Trophoblast cell (in vitro differentiated cells and primary cell): ENCODE measurements at regions not wholly inside any gene's neighbourhood (a gene's known extent, or its start where the extent isn't known, plus 50 kb on each side); places are given as distances from the start of the nearest gene placed in this dataset.
A peak's percentile ranks its signal among the peaks of the same experiment; 100 is the strongest.

ENCODE experiments used
- DNase-seq, 2 donors: peaks; one replicate each; pipeline ENCODE4 v3.0.0-alpha.2; 2016
- H2AFZ ChIP-seq: 2 replicates; pipeline ENCODE4 v1.6.1; 2013; ENCODE audit warnings: low read length, moderate library complexity, mild to moderate bottlenecking; ENCODE audit not compliant: insufficient read depth, poor library complexity
- H2AK5ac ChIP-seq: 2 replicates; pipeline ENCODE4 v1.6.1; 2013; ENCODE audit warnings: mild to moderate bottlenecking, low read length
- H2BK120ac ChIP-seq: 2 replicates; pipeline ENCODE4 v1.6.1; 2013; ENCODE audit warnings: low read length, mild to moderate bottlenecking, moderate library complexity; ENCODE audit not compliant: insufficient read depth, poor library complexity
- H2BK12ac ChIP-seq: 2 replicates; pipeline ENCODE4 v1.6.1; 2013; ENCODE audit warnings: mild to moderate bottlenecking, low read length, moderate library complexity
- H2BK5ac ChIP-seq: 2 replicates; pipeline ENCODE4 v1.6.1; 2013; ENCODE audit warnings: low read length, low read depth, moderate library complexity, mild to moderate bottlenecking; ENCODE audit not compliant: poor library complexity
- H3K14ac ChIP-seq: 2 replicates; pipeline ENCODE4 v1.6.1; 2013; ENCODE audit warnings: mild to moderate bottlenecking, low read length
- H3K18ac ChIP-seq: 2 replicates; pipeline ENCODE4 v1.6.1; 2013; ENCODE audit warnings: mild to moderate bottlenecking, low read length
- H3K23ac ChIP-seq: 2 replicates; pipeline ENCODE4 v1.6.1; 2013; ENCODE audit warnings: low read length
- H3K27ac ChIP-seq: 2 replicates; pipeline ENCODE4 v1.5.1; 2013; ENCODE audit warnings: low read depth, mild to moderate bottlenecking, inconsistent platforms, low read length, moderate library complexity
- H3K27me3 ChIP-seq: 2 replicates; pipeline ENCODE4 v1.6.1; 2013; ENCODE audit warnings: inconsistent platforms, mild to moderate bottlenecking, low read length, moderate library complexity; ENCODE audit not compliant: insufficient read depth
- H3K36me3 ChIP-seq, 2 experiments: 1 replicate in 1 of 2; 2 replicates in 1 of 2; pipeline ENCODE4 v1.6.1; 2013; ENCODE audit warnings: low read length in 2 of 2, mild to moderate bottlenecking in 2 of 2, moderate library complexity in 1 of 2; ENCODE audit not compliant: insufficient read depth in 2 of 2, control insufficient read depth in 1 of 2
- H3K4ac ChIP-seq: 2 replicates; pipeline ENCODE4 v1.6.1; 2013; ENCODE audit warnings: low read depth, mild to moderate bottlenecking, low read length, moderate library complexity
- H3K4me1 ChIP-seq, 2 experiments: 1 replicate in 1 of 2; 2 replicates in 1 of 2; pipeline ENCODE4 v1.6.1; 2013; ENCODE audit warnings: low read length in 2 of 2, mild to moderate bottlenecking in 2 of 2, moderate library complexity in 1 of 2; ENCODE audit not compliant: insufficient read depth in 2 of 2, control insufficient read depth in 1 of 2
- H3K4me2 ChIP-seq: 2 replicates; pipeline ENCODE4 v1.6.1; 2013; ENCODE audit warnings: inconsistent platforms, mild to moderate bottlenecking, low read length, moderate library complexity
- H3K4me3 ChIP-seq: 2 replicates; pipeline ENCODE4 v1.5.1; 2013; ENCODE audit warnings: mild to moderate bottlenecking, low read depth, low read length, inconsistent platforms
- H3K79me1 ChIP-seq: one replicate; pipeline ENCODE4 v1.6.1; 2013; ENCODE audit warnings: low read length
- H3K79me2 ChIP-seq: 2 replicates; pipeline ENCODE4 v1.6.1; 2013; ENCODE audit warnings: low read length, mild to moderate bottlenecking; ENCODE audit not compliant: control insufficient read depth, insufficient read depth, poor library complexity
- H3K9ac ChIP-seq: 2 replicates; pipeline ENCODE4 v1.6.1; 2013; ENCODE audit warnings: mild to moderate bottlenecking, low read length
- H3K9me3 ChIP-seq: 2 replicates; pipeline ENCODE4 v1.6.1; 2013; ENCODE audit warnings: low read depth, mild to moderate bottlenecking, control low read depth, inconsistent platforms, low read length; ENCODE audit not compliant: insufficient read depth
- H4K12ac ChIP-seq: 2 replicates; pipeline ENCODE4 v1.6.1; 2013; ENCODE audit warnings: low read depth, mild to moderate bottlenecking, low read length, moderate library complexity
- H4K8ac ChIP-seq: 2 replicates; pipeline ENCODE4 v1.6.1; 2013; ENCODE audit warnings: low read depth, mild to moderate bottlenecking, low read length, moderate library complexity
- H4K91ac ChIP-seq: one replicate; pipeline ENCODE4 v1.6.1; 2013; ENCODE audit warnings: low read depth, mild to moderate bottlenecking, low read length, moderate library complexity
- WGBS: extraction: QIAGEN DNeasy Blood & Tissue Kit; methylation state at CpG from one replicate; pipeline ENCODE4 v1.1.7; 2013; ENCODE audit warnings: missing lambda C conversion rate; ENCODE audit not compliant: insufficient read length, insufficient coverage; ENCODE audit errors: extremely low coverage; 5-methylcytosine and 5-hydroxymethylcytosine counted together

DNA sequence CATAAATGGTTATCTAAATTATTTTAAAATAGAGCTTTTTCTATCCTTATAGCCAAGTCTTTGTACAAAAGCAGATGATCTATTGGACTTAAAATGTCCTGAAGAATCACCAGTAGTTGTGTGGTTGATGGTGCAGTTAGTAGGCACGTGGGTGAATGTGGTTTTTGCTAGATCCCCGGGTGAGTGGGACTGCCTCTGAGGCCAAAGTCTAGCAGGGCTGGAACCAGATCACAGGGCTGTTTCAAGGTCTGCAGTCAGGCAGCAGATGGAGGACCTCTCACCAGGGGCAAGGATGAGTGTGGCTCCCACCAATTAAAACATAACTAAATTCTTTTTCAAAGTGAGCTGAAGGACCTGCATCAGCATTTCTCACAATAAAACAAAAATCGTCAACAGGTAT is 604.7 kb upstream of the FTMT start:
- no peak overlapping the region for H3K4ac ChIP-seq
- H3K14ac ChIP-seq: no peak overlapping the region
- no CpG with 5 or more reads among the region's 3 CpGs for WGBS
- no peak overlapping the region for H4K8ac ChIP-seq
- no peaks in the 10 kb centered on the region for H3K27me3 ChIP-seq
- H2BK120ac ChIP-seq: no peak overlapping the region
- no peak overlapping the region for H3K18ac ChIP-seq
- H3K27ac ChIP-seq: no peak overlapping the region
- no peak overlapping the region for H2BK12ac ChIP-seq
- no peaks in the 10 kb centered on the region for H3K4me1 ChIP-seq
- H2AK5ac ChIP-seq: no peak overlapping the region
- H3K79me2 ChIP-seq: no peaks in the 10 kb centered on the region
- H3K23ac ChIP-seq: no peak overlapping the region
- H2AFZ ChIP-seq: no peak overlapping the region
- H3K79me1 ChIP-seq: no peaks in the 10 kb centered on the region
- peak overlapping the region; percentile 27 for H3K4me2 ChIP-seq
- H3K36me3 ChIP-seq: no peaks in the 10 kb centered on the region
- H3K4me3 ChIP-seq: no peak overlapping the region
- H3K9ac ChIP-seq: peak overlapping the region; percentile 38
- no peak for DNase-seq
- no peak overlapping the region for H4K12ac ChIP-seq
- H3K9me3 ChIP-seq: no peaks in the 10 kb centered on the region
- no peak overlapping the region for H2BK5ac ChIP-seq
- H4K91ac ChIP-seq: no peak overlapping the region

DNA sequence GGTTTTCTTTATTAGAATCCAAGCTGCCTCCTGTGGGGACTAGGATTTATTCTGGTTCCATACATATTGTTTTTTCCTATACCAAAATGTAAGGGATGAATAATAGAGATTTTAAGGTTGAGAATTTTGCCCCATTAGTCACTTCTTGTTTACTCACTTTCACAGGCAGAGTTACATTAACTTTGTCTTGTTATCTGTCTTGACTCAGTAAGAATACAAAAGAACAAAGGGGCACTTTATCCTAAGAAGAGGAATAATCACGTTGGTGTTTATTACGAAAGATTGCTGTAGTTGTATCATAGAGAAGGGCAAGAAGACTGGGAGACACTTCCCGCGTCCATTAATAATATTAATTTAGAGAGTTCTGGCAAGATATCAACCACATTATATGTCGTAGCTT is 599.7 kb upstream of the FTMT start:
- no peak overlapping the region for H3K4me2 ChIP-seq
- H3K79me1 ChIP-seq: no peaks in the 10 kb centered on the region
- no peak overlapping the region for H3K4me3 ChIP-seq
- no peak overlapping the region for H3K9ac ChIP-seq
- no peak overlapping the region for H2BK120ac ChIP-seq
- no peak overlapping the region for H3K23ac ChIP-seq
- no peak overlapping the region for H2BK12ac ChIP-seq
- H4K8ac ChIP-seq: no peak overlapping the region
- no peak overlapping the region for H2BK5ac ChIP-seq
- H3K27me3 ChIP-seq: no peaks in the 10 kb centered on the region
- H3K4ac ChIP-seq: no peak overlapping the region
- H3K9me3 ChIP-seq: no peaks in the 10 kb centered on the region
- no peak overlapping the region for H3K14ac ChIP-seq
- H3K79me2 ChIP-seq: no peaks in the 10 kb centered on the region
- H3K27ac ChIP-seq: no peak overlapping the region
- H4K91ac ChIP-seq: no peak overlapping the region
- no peak for DNase-seq
- H3K18ac ChIP-seq: no peak overlapping the region
- no peak overlapping the region for H2AK5ac ChIP-seq
- WGBS: no CpG with 5 or more reads among the region's 5 CpGs
- H3K36me3 ChIP-seq: no peaks in the 10 kb centered on the region
- H2AFZ ChIP-seq: no peak overlapping the region
- H3K4me1 ChIP-seq: no peaks in the 10 kb centered on the region
- H4K12ac ChIP-seq: no peak overlapping the region

DNA sequence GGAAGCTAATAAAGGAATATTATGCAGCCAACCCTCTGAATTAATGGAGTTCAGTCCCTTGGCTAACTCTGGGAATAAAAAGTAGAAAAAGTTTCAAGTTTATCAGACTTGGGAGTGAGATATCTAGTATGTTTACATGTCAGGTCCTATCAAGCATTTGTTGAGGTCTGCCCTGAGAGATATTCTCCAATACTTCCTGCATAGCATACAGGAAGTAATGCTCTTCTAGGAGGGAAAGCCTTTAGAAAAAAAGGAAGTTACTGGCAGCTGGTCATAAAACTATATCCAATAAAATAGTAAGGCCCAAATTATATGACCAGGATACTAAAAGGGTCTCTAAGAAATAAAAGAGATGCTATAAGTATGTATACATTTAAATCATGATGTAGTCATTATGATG is 594.1 kb upstream of the FTMT start:
- Histone ChIP-seq H3K27ac (no peak overlapping the region), H3K4me2 (no peak overlapping the region), H3K36me3 (no peaks in the 10 kb centered on the region), H3K23ac (no peak overlapping the region), H3K9me3 (no peaks in the 10 kb centered on the region), H4K12ac (no peak overlapping the region), H3K18ac (no peak overlapping the region), H3K4me1 (no peaks in the 10 kb centered on the region), H3K9ac (no peak overlapping the region), H3K14ac (no peak overlapping the region), H3K27me3 (no peaks in the 10 kb centered on the region), H4K91ac (no peak overlapping the region), H3K79me1 (no peaks in the 10 kb centered on the region), H3K79me2 (no peaks in the 10 kb centered on the region), H2BK5ac (no peak overlapping the region), H2BK120ac (no peak overlapping the region), H2AFZ (no peak overlapping the region), H3K4me3 (no peak overlapping the region), H2BK12ac (no peak overlapping the region), H3K4ac (no peak overlapping the region), H4K8ac (no peak overlapping the region), H2AK5ac (no peak overlapping the region)
- no peak for DNase-seq

GRCh38 chr5:121263456-121263855 is 588.2 kb upstream of the FTMT start:
- no peak overlapping the region for H4K8ac ChIP-seq
- no peak overlapping the region for H2BK5ac ChIP-seq
- no peak overlapping the region for H3K4me3 ChIP-seq
- H3K4ac ChIP-seq: no peak overlapping the region
- no peak overlapping the region for H2AFZ ChIP-seq
- H3K23ac ChIP-seq: no peak overlapping the region
- no peak overlapping the region for H2BK12ac ChIP-seq
- H3K27me3 ChIP-seq: no peaks in the 10 kb centered on the region
- no peak overlapping the region for H3K27ac ChIP-seq
- no peaks in the 10 kb centered on the region for H3K79me2 ChIP-seq
- no peak overlapping the region for H3K4me2 ChIP-seq
- H3K18ac ChIP-seq: no peak overlapping the region
- H3K4me1 ChIP-seq: no peaks in the 10 kb centered on the region
- H4K12ac ChIP-seq: no peak overlapping the region
- no peak overlapping the region for H4K91ac ChIP-seq
- H2BK120ac ChIP-seq: no peak overlapping the region
- no CpG with 5 or more reads among the region's 3 CpGs for WGBS
- H3K79me1 ChIP-seq: no peaks in the 10 kb centered on the region
- H3K9me3 ChIP-seq: peaks cover 5% of the 10 kb centered on the region
- no peaks in the 10 kb centered on the region for H3K36me3 ChIP-seq
- DNase-seq: no peak
- H3K14ac ChIP-seq: no peak overlapping the region
- H3K9ac ChIP-seq: no peak overlapping the region
- no peak overlapping the region for H2AK5ac ChIP-seq

DNA sequence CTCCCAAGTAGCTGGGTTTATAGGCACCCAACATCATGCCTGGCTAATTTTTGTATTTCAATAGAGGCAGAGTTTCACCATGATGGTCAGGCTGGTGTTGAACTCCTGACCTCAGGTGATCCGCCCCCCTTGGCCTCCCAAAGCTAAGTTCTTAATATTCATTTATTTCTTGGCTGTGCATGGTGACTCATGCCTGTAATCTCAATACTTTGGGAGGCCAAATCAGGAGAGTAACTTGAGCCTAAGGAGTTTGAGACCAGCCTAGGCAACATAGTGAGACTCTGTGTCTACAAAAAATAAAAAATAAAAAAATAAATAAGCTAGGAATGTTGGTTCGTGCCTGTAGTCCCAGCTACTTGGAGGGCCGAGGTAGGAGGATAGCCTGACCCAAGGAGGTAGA is 587.1 kb upstream of the FTMT start:
- H4K12ac ChIP-seq: no peak overlapping the region
- H4K91ac ChIP-seq: no peak overlapping the region
- H2BK12ac ChIP-seq: no peak overlapping the region
- H3K79me2 ChIP-seq: no peaks in the 10 kb centered on the region
- H3K27me3 ChIP-seq: no peaks in the 10 kb centered on the region
- no peak overlapping the region for H3K4me2 ChIP-seq
- DNase-seq: no peak
- no peak overlapping the region for H2BK120ac ChIP-seq
- no peaks in the 10 kb centered on the region for H3K36me3 ChIP-seq
- H3K4ac ChIP-seq: no peak overlapping the region
- H3K14ac ChIP-seq: no peak overlapping the region
- no peak overlapping the region for H2AK5ac ChIP-seq
- H3K18ac ChIP-seq: no peak overlapping the region
- no peak overlapping the region for H3K9ac ChIP-seq
- no peak overlapping the region for H3K23ac ChIP-seq
- no peak overlapping the region for H3K4me3 ChIP-seq
- H2AFZ ChIP-seq: no peak overlapping the region
- WGBS: no CpG with 5 or more reads among the region's 3 CpGs
- H3K4me1 ChIP-seq: no peaks in the 10 kb centered on the region
- no peak overlapping the region for H2BK5ac ChIP-seq
- H4K8ac ChIP-seq: no peak overlapping the region
- H3K9me3 ChIP-seq: peaks cover 5% of the 10 kb centered on the region
- no peak overlapping the region for H3K27ac ChIP-seq
- no peaks in the 10 kb centered on the region for H3K79me1 ChIP-seq
